ENCODE measurements at regions not wholly inside any gene's neighbourhood (a gene's known extent, or its start where the extent isn't known, plus 50 kb on each side); places are given as distances from the start of the nearest gene placed in this dataset.

GRCh38 chrX:82041034-82041433, 839.1 kb downstream of the SH3BGRL start:
- TF ChIP-seq, protein P1, sequence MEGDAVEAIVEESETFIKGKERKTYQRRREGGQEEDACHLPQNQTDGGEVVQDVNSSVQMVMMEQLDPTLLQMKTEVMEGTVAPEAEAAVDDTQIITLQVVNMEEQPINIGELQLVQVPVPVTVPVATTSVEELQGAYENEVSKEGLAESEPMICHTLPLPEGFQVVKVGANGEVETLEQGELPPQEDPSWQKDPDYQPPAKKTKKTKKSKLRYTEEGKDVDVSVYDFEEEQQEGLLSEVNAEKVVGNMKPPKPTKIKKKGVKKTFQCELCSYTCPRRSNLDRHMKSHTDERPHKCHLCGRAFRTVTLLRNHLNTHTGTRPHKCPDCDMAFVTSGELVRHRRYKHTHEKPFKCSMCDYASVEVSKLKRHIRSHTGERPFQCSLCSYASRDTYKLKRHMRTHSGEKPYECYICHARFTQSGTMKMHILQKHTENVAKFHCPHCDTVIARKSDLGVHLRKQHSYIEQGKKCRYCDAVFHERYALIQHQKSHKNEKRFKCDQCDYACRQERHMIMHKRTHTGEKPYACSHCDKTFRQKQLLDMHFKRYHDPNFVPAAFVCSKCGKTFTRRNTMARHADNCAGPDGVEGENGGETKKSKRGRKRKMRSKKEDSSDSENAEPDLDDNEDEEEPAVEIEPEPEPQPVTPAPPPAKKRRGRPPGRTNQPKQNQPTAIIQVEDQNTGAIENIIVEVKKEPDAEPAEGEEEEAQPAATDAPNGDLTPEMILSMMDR (conservative IDR thresholded peaks at IDR 0.05): no peak
- TF ChIP-seq EZH2 (IDR thresholded peaks at IDR 0.05; ENCODE audit: low read depth): no peak

All from PC-9 (cell line).